ENCODE measurements at regions not wholly inside any gene's neighbourhood (a gene's known extent, or its start where the extent isn't known, plus 50 kb on each side); places are given as distances from the start of the nearest gene placed in this dataset.

DNA sequence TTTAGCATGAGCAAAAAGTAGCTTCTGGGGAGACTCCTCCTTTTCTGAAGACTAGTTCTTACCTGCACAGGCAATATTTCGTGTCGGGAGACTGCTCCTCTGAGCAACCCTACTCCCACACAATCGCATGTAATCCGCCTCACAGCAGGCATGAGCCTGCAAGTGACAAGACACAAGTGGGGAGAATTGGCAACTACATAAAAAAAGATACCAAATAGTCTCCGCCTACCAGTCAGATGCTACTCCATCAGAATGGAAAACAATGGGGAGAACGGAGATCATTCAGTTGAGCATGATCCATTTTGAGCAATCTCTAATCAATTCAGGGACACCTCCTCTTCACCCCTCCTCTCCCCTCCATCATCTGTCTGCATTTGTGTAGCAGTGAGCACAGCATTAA, 321.0 kb downstream of the COG6 start:
- DNase-seq, result no peak

- DNase-seq, result no peak
Measured at GRCh38 chr13:39981056-39981455, 325.6 kb downstream of the COG6 start.

- DNase-seq, result no peak
Measured at GRCh38 chr13:39982745-39983144, 327.3 kb downstream of the COG6 start.

- no peak for DNase-seq
Measured at GRCh38 chr13:39985071-39985470, 329.6 kb downstream of the COG6 start.

GRCh38 chr13:39988351-39988750, 332.9 kb downstream of the COG6 start:
- DNase-seq, result no peak

DNA sequence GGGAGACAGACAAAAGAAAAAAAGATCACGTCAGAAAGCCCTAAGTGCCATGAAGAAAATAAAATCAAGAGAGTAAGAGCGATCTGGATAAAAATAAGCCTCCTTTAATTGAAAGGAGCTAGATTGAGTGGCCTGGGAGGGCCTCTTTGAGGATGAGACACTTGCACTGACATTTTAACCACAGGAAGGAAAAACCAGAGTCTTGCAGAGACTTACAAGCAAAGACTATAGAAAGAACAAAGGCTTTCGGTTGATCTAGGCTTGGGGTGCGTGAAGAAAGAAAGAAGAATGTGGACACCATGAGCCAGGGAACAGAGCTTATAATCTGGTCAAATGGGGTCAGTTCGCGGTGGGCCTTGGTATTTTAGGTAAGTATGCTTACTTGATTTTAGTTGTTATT, 342.7 kb downstream of the COG6 start:
- DNase-seq, result peak; percentile 6 to 18

DNA sequence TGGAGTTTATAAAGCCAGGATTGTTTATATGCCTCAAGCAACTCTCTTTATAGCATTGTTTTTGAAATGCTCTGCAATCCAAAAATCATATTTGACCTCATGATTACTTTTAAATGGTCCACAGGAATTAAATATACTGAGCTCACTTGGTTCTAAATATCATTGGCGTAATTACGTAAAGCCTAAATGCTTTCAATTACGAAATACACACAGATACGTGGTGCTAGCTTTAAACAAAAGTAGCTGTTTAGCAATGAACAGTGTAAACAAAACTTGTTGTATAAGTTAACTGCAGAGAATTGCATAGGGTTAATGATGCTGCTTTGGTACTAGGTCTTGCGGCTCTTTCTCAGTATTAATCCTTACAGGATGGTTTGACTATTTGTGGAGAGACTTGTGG, 346.6 kb downstream of the COG6 start:
- DNase-seq, result no peak

DNA sequence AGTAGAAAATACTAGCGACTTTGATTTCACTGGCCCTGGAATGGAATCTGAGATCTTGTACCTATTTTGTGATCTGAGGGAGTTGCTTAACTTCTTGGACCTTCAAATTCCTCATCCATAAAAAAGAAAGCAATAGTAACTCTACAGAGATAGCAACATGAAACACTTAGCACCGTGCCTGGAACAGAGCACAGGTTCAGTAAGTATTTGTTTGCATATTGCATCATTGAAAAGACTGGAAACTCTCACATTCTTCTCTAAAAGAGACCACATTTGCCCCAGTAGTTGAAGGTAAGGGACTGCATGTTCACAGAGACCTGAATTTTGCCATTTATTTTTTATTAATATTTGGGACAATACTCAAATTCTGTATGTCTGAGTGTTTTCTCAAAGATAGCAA, 358.1 kb downstream of the COG6 start:
- no peak for DNase-seq

DNA sequence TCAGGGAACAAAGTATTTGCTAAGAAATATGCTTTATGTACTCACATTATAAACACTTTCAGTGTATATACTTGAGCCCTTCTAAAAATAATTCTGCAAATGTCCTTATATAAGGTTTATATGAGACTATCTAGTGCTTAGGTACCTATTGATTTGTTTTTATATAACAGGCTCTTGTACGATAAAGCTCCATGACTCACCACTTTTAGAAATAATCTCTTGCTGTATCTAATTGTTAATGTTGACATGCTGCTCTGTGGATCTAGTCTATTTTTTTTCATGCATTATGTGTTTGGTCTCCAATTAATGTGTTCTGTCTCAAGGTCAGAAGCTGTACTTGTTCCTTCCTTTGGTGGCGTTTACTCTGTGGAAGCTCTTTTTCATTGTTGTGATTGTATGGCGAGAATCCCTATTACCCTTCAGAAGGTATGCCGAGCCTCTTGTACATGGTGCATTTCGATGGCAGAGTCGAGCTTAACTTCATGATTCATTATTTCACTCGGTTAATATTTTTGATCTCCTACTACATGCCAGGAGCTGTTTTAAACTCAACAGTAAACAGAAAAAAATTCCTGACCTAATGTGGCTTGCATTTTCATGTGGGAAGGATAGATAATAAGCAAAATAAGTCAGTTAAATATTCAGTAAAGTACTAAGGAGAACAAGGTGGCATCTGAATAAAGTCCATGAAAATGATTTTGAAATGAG, 361.6 kb downstream of the COG6 start:
- no peak for DNase-seq

DNA sequence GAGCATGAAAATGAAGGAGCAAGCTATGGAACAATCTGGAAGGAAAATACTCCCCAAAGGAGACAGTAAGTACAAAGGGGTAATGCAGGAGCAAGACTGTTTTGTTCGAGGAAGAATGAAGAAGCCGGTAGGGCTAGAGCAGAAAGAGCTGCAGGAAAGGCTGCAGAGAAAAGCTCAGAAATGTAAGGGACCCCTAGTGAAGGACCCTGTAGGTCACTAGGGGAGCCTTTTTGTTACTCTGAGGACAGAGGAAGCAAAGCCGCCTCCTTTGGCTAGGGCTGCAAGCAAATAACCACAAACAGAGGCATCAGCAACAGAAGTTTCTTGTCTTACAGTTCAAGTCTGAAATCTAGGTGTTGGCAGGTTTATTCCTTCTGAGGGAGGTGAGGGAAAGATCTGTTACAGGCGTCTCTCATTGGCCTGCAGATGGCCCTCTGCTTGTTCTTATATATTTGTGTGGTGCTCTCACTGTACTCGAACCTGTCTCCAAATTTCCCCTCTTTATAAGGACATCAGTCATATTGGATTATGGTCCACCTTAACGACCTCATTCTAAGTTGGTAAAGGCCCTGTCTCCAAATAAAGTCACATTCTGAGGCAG, 362.3 kb downstream of the COG6 start:
- no peak for DNase-seq

- DNase-seq, result no peak
Measured at GRCh38 chr13:40023595-40024203, 368.2 kb downstream of the COG6 start.

GRCh38 chr13:40024204-40024966, 368.9 kb downstream of the COG6 start:
- no peak for DNase-seq

DNA sequence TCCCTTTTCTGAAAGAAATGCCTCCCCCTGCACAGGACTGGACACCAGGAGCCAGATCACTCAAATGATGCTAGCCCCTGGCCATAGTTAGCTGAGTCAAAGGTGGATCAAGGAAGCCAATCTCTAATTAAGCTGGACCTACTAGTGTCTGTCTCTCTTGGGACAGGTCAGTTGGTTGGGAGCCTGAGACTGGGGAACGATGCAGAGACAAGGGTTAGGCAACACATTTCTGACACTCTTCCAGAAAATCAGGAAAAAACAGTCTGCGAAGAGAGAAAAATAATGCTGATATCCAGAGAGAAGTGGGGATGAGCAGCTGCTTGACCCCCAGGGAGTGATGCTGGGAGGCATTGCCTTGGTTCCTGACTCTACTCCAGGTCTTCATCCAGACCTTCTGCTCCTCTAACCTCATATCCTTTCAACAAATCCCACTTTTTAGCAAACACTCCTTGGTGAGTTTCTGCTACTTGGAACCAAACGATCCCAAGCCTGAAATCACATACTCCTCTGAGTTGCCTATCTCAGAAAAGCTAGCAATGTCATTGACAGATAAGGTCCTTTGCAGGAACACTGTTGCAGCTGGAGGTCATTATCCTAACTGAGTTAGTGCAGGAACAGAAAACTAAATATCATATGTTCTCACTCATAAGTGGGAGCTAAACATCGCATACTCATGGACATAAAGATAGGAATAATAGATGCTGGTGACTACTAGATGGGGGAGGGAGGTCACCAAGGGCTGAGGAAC, 369.7 kb downstream of the COG6 start:
- DNase-seq, result no peak

DNA sequence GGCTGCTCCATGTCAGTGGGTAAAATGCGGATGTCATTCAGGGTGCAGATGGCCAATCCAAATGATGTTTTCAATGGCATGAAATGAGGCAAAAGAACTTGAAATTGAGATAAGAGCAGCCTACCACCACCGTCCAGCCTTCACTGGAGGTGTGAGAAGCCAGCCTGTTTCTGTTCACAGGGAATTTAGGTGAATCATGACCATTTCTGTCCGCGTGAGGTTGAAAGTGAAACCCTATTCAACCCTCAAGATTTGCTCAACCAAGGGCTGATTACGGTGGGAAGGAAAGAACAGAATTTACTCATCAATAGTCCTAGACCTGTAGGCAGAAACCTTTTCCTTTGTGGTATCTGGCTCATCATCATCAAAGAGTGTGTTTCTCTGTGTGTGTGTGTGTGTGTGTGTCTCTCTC, 370.7 kb downstream of the COG6 start:
- peak; percentile 63 for DNase-seq

GRCh38 chr13:40026741-40027140, 371.3 kb downstream of the COG6 start:
- DNase-seq, result peak; percentile 52 to 62

DNA sequence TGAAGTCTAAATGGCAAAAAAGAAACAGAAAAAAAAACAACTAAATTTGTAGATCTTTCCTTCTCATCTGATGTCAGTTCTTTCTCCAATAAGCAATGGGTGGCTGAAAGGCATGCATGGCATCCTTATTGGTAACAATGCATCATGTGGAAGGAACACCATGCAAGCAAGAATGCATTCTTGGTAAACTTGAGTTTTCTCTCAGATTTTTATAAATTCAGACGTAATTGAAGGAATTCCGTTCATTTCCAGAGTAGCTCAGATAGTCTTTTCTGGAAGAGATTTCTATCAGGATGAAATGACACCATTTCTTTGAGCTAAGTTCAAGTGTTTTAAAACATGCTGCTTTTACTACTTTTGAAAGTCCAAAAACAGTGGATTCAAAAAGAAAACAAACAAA, 373.0 kb downstream of the COG6 start:
- DNase-seq, result no peak

GRCh38 chr13:40031031-40031430, 375.6 kb downstream of the COG6 start:
- DNase-seq, result no peak

- DNase-seq, result no peak
Measured at GRCh38 chr13:40039061-40039460, 383.6 kb downstream of the COG6 start.

- no peak for DNase-seq
Measured at GRCh38 chr13:40042991-40043390, 387.5 kb downstream of the COG6 start.

DNA sequence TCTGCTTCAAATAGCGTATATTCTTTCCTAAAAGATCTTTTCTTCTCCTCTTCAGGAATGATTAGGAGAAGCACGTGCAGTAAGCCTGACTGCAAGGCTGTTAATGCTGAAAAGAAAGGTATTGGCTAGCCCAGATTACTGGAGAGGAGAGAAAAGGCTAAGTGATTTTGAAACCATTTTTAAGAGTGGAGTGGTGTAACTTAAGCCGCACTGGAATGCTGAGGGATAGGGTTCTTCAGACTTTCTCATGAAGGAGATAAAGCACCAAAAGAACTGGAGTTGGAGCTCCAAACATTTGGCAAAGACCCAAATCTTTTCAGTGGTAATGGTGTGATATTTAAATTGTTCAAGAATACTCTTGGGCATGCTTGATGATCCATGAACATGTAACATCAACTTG, 388.3 kb downstream of the COG6 start:
- no peak for DNase-seq

GRCh38 chr13:40047322-40047771, 391.9 kb downstream of the COG6 start:
- DNase-seq, result no peak

GRCh38 chr13:40048551-40048950, 393.1 kb downstream of the COG6 start:
- no peak for DNase-seq

DNA sequence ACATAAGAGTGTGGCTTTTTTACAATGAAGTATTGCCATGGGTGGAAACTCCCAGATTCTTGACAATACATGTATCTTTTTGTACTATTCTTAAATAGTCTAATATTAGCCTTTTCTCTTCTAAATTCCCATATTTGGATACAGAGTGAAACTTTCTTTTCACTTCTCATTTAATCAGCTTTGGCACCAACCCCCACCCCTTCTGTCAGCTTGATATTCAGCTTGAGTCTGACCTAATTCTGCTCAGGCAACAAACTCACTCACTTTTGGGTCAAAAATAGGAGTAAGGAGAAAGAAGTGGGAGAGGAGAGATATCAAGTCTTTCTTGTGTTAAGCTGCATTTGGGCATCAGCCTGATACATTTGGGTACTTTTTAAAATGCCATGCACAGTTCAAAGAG, 397.5 kb downstream of the COG6 start:
- no peak for DNase-seq
